ENCODE measurements at regions not wholly inside any gene's neighbourhood (a gene's known extent, or its start where the extent isn't known, plus 50 kb on each side); places are given as distances from the start of the nearest gene placed in this dataset.
A peak's percentile ranks its signal among the peaks of the same experiment; 100 is the strongest.

DNA sequence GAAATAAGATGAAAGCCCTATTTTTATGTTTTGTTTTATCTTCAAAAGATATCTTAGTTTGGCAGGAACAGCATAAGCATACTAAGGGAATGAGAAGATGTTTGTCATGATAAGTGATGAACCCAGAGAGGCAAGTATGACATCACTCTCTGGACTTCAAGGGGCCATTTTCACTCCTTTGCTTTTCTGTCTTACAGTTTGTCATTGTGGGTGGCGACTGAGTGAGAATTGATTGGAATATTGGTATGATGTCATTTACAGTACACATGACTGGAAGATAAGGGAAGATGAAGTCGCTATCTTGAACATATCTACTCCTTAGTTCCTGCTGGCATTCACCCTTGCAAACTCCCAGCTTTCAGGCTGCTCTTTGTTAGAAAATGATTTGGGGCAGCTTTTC is 258.1 kb upstream of the RAB4A start:
- Histone ChIP-seq H3K4me3 (replicated peaks in 1 of 3) (no peak overlapping the region), H3K27ac (no peak overlapping the region), H3K36me3 (no peaks in the 10 kb centered on the region), H3K4me1 (peaks cover 0 to 3% of the 10 kb centered on the region in 2 donors), H3K27me3 (no peaks in the 10 kb centered on the region), H3K9me3 (no peaks in the 10 kb centered on the region)
- WGBS, 2 donors, result 85 to 93% methylated on average over 2 of the region's 2 CpGs
- DNase-seq, result no peak
- TF ChIP-seq, protein P1, sequence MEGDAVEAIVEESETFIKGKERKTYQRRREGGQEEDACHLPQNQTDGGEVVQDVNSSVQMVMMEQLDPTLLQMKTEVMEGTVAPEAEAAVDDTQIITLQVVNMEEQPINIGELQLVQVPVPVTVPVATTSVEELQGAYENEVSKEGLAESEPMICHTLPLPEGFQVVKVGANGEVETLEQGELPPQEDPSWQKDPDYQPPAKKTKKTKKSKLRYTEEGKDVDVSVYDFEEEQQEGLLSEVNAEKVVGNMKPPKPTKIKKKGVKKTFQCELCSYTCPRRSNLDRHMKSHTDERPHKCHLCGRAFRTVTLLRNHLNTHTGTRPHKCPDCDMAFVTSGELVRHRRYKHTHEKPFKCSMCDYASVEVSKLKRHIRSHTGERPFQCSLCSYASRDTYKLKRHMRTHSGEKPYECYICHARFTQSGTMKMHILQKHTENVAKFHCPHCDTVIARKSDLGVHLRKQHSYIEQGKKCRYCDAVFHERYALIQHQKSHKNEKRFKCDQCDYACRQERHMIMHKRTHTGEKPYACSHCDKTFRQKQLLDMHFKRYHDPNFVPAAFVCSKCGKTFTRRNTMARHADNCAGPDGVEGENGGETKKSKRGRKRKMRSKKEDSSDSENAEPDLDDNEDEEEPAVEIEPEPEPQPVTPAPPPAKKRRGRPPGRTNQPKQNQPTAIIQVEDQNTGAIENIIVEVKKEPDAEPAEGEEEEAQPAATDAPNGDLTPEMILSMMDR (IDR thresholded peaks at IDR 0.05), result no peak
- no peak for TF ChIP-seq POLR2A (IDR thresholded peaks at IDR 0.05)
- intact Hi-C loops (cut with DNase I), result no loop called here

DNA sequence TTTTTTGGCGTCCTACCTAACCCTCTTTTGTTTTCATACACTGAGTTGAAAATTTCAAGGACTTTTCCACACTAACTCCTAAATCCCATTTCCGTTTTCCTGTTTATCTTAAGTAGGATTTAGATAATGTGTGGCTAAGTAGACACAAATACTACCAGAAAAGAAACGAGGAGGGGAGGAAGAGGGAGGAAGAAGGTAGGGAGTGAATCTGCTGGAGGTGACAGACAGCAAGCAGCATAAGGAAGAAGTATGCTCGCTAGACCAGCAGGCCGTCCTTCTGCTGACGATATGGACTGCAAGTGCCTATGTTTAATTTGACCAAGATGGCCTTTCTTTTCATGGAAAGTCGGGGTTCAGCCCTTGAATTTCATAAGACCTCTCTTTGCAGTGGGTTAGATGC is 256.9 kb upstream of the RAB4A start:
- Histone ChIP-seq H3K4me1 (peaks cover 0 to 3% of the 10 kb centered on the region in 2 donors), H3K4me3 (replicated peaks in 1 of 3) (no peak overlapping the region), H3K27me3 (no peaks in the 10 kb centered on the region), H3K36me3 (no peaks in the 10 kb centered on the region), H3K27ac (no peak overlapping the region), H3K9me3 (no peaks in the 10 kb centered on the region)
- intact Hi-C loops (cut with DNase I), result no loop called here
- WGBS, 2 donors, result 70 to 73% methylated on average over 7 of the region's 7 CpGs
- TF ChIP-seq, protein P1 (IDR thresholded peaks at IDR 0.05), result no peak
- TF ChIP-seq POLR2A (IDR thresholded peaks at IDR 0.05), result no peak
- no peak for DNase-seq

DNA sequence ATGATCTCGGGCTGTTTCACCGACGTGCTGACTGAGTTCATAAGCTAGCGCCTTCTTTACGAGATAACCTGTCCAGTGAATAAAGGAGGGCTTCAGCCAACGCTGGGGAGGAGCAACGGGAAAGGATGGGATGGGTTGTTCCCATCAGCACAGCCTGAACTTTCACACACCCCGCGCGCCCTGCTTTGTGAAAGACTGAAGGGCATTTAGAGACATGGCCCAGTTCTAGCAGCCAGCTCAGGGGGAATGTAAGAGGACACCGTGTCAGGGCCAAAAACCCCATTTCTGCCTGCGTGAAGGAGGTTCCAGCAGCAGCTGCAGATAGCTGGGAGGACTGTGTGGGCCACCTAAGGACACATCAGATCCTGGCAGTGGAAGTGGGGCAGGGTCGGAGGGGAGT is 255.1 kb upstream of the RAB4A start:
- no peaks in the 10 kb centered on the region for H3K36me3 ChIP-seq
- 36 to 47% methylated on average over 13 of the region's 13 CpGs for WGBS, 2 donors
- H3K27ac ChIP-seq, result peak overlapping the region; percentile 45 to 66 (median 54)
- intact Hi-C loops (cut with DNase I), result no loop called here
- peaks cover 5 to 11% of the 10 kb centered on the region in 2 donors for H3K4me1 ChIP-seq
- H3K9me3 ChIP-seq, result no peaks in the 10 kb centered on the region
- TF ChIP-seq, protein P1 (IDR thresholded peaks at IDR 0.05), result no peak
- peak in 1 of 2 donors; percentile 28 for TF ChIP-seq POLR2A (IDR thresholded peaks at IDR 0.05)
- DNase-seq, result peak; percentile 70 to 73
- no peak overlapping the region for H3K4me3 ChIP-seq (replicated peaks in 1 of 3)
- H3K27me3 ChIP-seq, result no peaks in the 10 kb centered on the region

DNA sequence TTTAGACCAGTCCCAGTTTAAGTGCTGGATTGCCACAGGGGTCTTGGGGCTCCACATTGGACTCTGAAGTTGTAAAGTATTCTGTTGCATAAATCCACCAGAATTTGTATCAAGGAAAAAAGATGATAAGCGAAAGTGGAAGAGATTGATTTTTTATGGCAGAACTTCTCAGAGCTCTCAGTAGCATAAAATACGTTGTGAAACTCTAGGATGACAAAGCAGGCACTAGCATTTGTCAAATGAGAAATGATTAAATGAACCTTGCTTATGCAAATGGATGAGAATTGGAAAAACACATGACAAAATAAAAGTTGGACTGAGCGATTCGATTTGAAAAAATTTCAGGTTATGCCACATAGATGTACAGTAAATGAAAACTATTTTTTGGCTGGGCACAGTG is 253.8 kb upstream of the RAB4A start:
- 93 to 96% methylated on average over 4 of the region's 4 CpGs for WGBS, 2 donors

DNA sequence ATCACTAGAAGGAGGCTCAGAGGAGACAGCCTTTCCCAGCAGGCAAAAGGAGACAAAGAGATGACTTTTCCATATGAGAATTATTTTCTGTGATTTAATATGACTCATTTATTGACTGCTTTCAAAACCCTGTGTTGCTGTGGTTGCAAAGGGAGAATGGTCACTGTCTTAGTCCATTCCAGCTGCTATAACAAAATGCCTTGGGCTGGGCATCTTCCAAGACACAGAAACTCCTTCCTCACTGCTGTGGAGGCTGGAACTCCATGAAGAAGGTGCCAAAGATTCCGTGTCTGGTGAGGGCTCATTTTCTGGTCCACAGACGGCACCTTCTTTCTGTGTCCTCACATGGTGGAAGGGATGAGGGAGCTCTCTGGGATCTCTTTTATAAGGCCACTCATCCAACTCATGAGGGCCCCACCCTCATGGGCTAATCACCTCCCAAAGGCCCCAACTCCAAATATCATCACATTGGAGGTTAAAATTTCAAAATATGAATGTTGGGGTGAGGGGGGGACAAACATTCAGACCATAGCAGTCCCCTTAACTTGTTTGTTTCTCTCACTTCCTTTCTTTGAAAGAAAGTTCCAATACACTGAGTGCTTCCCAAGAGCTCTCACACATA is 252.1 kb upstream of the RAB4A start:
- intact Hi-C loops (cut with DNase I), result no loop called here
- no peak for TF ChIP-seq POLR2A (IDR thresholded peaks at IDR 0.05)
- TF ChIP-seq, protein P1 (IDR thresholded peaks at IDR 0.05), result no peak

More for the DNA sequence above, 253.8 kb upstream of the RAB4A start:
- Histone ChIP-seq H3K9me3 (no peaks in the 10 kb centered on the region), H3K36me3 (no peaks in the 10 kb centered on the region), H3K4me3 (replicated peaks in 1 of 3) (no peak overlapping the region), H3K4me1 (peaks cover 5 to 11% of the 10 kb centered on the region in 2 donors), H3K27ac (no peak overlapping the region), H3K27me3 (no peaks in the 10 kb centered on the region)
- TF ChIP-seq POLR2A (IDR thresholded peaks at IDR 0.05), result no peak
- TF ChIP-seq, protein P1 (IDR thresholded peaks at IDR 0.05), result no peak
- intact Hi-C loops (cut with DNase I), result no loop called here
- DNase-seq, result no peak

More for the DNA sequence above, 252.1 kb upstream of the RAB4A start:
- Histone ChIP-seq H3K4me1 (peaks cover 5 to 11% of the 10 kb centered on the region in 2 donors), H3K4me3 (replicated peaks in 1 of 3) (no peak overlapping the region), H3K36me3 (no peaks in the 10 kb centered on the region), H3K9me3 (no peaks in the 10 kb centered on the region), H3K27ac (no peak overlapping the region), H3K27me3 (no peaks in the 10 kb centered on the region)
- WGBS, 2 donors, result 89 to 96% methylated on average over 2 of the region's 2 CpGs
- no peak for DNase-seq
